HepG2 (cell line): ENCODE measurements at regions not wholly inside any gene's neighbourhood (a gene's known extent, or its start where the extent isn't known, plus 50 kb on each side); places are given as distances from the start of the nearest gene placed in this dataset.

Source experiments
- ATAC-seq: fragments of 200-7000 bp; cut with Tn5 transposase; 3 replicates; pipeline ENCODE4 v1.9.1; 2020; ENCODE audit warnings: mild to moderate bottlenecking, moderate library complexity
- BruUV-seq: library from RNA; stranded (reverse); fragments of 400-500 nt; replicated peaks from 2 replicates; lab custom pipeline; 2021; lab: Mats Ljungman, UMichigan
- CTCF ChIA-PET: fragments of 300-600 bp; formaldehyde crosslinking; extraction: SDS; loops from one replicate; lab custom pipeline; 2021; ENCODE audit warnings: low total read pairs, inconsistent platforms, low intra/inter-chr PET ratio; lab: Yijun Ruan, JAX
- POLR2A ChIA-PET: fragments of 350-600 bp; sonication (Branson Sonifier 250); formaldehyde crosslinking; loops from one replicate; lab custom pipeline; 2020; ENCODE audit warnings: antibody characterized with exemption, inconsistent platforms; lab: Yijun Ruan, JAX
- DNase-seq: peaks from one replicate; pipeline ENCODE4 v3.0.0-alpha.2; 2015; ENCODE audit warnings: low spot score
- FAIRE-seq: peaks from 3 replicates; lab custom pipeline; 2011; peaks lifted over from hg19 to GRCh38; lab: Jason Lieb, UNC
- H2AFZ ChIP-seq: one replicate; pipeline ENCODE4 v1.6.1; 2011; ENCODE audit warnings: low read length, inconsistent platforms
- H3K27ac ChIP-seq: fragments of 300-600 bp; 3 replicates; pipeline ENCODE4 v1.8.0; 2011; ENCODE audit warnings: mixed run types, mild to moderate bottlenecking, mixed read lengths, low read length, inconsistent platforms; ENCODE audit not compliant: insufficient read depth; ENCODE audit errors: extremely low read length
- H3K27me3 ChIP-seq, 2 experiments: fragments of 200-600 bp in 1 of 2; 2 replicates in 1 of 2; 3 replicates in 1 of 2; pipeline versions ENCODE4 v1.6.0 to v1.8.0; 2011; ENCODE audit warnings: low read length in 2 of 2, mild to moderate bottlenecking in 2 of 2, moderate library complexity in 2 of 2, inconsistent platforms in 1 of 2; ENCODE audit not compliant: insufficient read depth in 2 of 2, control insufficient read depth in 1 of 2
- H3K36me3 ChIP-seq, 2 experiments: fragments of 200-600 bp in 1 of 2; replicated peaks in 1 of 2; 2 replicates in 1 of 2; 3 replicates in 1 of 2; pipeline versions ENCODE4 v1.5.1 to v1.8.0; 2011; ENCODE audit warnings: low read length in 2 of 2, inconsistent platforms in 1 of 2; ENCODE audit not compliant: insufficient read depth in 2 of 2, control insufficient read depth in 1 of 2
- H3K4me1 ChIP-seq: 2 replicates; pipeline ENCODE4 v1.5.1; 2012; ENCODE audit warnings: low read length, inconsistent platforms; ENCODE audit not compliant: insufficient read depth
- H3K4me2 ChIP-seq: 2 replicates; pipeline ENCODE4 v1.6.0; 2011; ENCODE audit warnings: low read depth, low read length, inconsistent platforms
- H3K4me3 ChIP-seq, 3 experiments: fragments of 200-600 bp in 1 of 3; sonication (generic), shearing (Covaris generic) in 1 of 3; replicated peaks in 1 of 3; 2 replicates each; pipeline ENCODE4 v1.5.1; 2011 to 2016; ENCODE audit warnings: low read length in 3 of 3, inconsistent platforms in 2 of 3, low read depth in 2 of 3, mild to moderate bottlenecking in 2 of 3, control low read depth in 1 of 3, mixed read lengths in 1 of 3; ENCODE audit not compliant: insufficient read depth in 1 of 3
- H3K79me2 ChIP-seq: one replicate; pipeline ENCODE4 v1.6.1; 2011; ENCODE audit warnings: low read length, inconsistent platforms; ENCODE audit not compliant: insufficient read depth
- H3K9ac ChIP-seq: 2 replicates; pipeline ENCODE4 v1.6.0; 2011; ENCODE audit warnings: mild to moderate bottlenecking, low read depth, low read length, inconsistent platforms; ENCODE audit not compliant: insufficient read depth
- H3K9me3 ChIP-seq: 2 replicates; pipeline ENCODE4 v1.5.1; 2012; ENCODE audit warnings: mild to moderate bottlenecking, low read length
- H4K20me1 ChIP-seq: 2 replicates; pipeline ENCODE4 v1.6.0; 2011; ENCODE audit warnings: inconsistent platforms, mild to moderate bottlenecking, low read length, moderate library complexity; ENCODE audit not compliant: insufficient read depth
- FOSL1 ChIP-seq: sonication (generic); formaldehyde crosslinking; IDR thresholded peaks from 2 replicates; pipeline ENCODE4 v1.9.0; 2021; ENCODE audit warnings: missing genetic modification reagents, borderline replicate concordance
- FOXO4 ChIP-seq: sonication (generic); formaldehyde crosslinking; conservative IDR thresholded peaks from 2 replicates; pipeline ENCODE4 v1.8.1; 2023; ENCODE audit warnings: missing genetic modification reagents
- IKZF4 ChIP-seq: sonication (generic); formaldehyde crosslinking; IDR thresholded peaks from 2 replicates; pipeline ENCODE4 v1.5.1; 2020; ENCODE audit warnings: borderline replicate concordance, mild to moderate bottlenecking, low read depth, missing genetic modification reagents; ENCODE audit errors: not compliant biosample characterization
- MIER2 ChIP-seq: IDR thresholded peaks from 2 replicates; pipeline ENCODE4 v1.6.1; 2016; ENCODE audit warnings: missing biosample characterization, missing genetic modification reagents
- PCBP1 ChIP-seq: fragments of 200-400 bp; formaldehyde crosslinking; IDR thresholded peaks from 2 replicates; pipeline ENCODE4 v1.6.1; 2017; ENCODE audit warnings: mild to moderate bottlenecking, low read depth, low read length, borderline replicate concordance
- RAD51 ChIP-seq: fragments of 450-650 bp; IDR thresholded peaks from 2 replicates; pipeline ENCODE4 v1.6.1; 2016; ENCODE audit warnings: borderline replicate concordance
- UBTF ChIP-seq: sonication (generic); formaldehyde crosslinking; IDR thresholded peaks from 2 replicates; pipeline ENCODE4 v1.4.0; 2020; ENCODE audit warnings: mild to moderate bottlenecking, missing genetic modification reagents
- ZFAT ChIP-seq: sonication (generic); formaldehyde crosslinking; conservative IDR thresholded peaks from 2 replicates; pipeline ENCODE4 v1.8.1; 2023; ENCODE audit warnings: missing genetic modification reagents, inconsistent platforms
- ZNF230 ChIP-seq: sonication (generic); formaldehyde crosslinking; IDR thresholded peaks from 2 replicates; pipeline ENCODE4 v1.4.0; 2020; ENCODE audit warnings: mild to moderate bottlenecking, missing genetic modification reagents
- ZNF891 ChIP-seq: sonication (generic); formaldehyde crosslinking; IDR thresholded peaks from 2 replicates; pipeline ENCODE4 v1.5.0; 2020; ENCODE audit warnings: mild to moderate bottlenecking, missing genetic modification reagents
- WGBS: methylation state at CpG from one replicate; pipeline ENCODE4 v1.1.6; 2017; ENCODE audit warnings: low lambda C conversion rate; 5-methylcytosine and 5-hydroxymethylcytosine counted together
- in situ Hi-C: cut with HindIII; loops from 2 replicates; pipeline ENCODE4 v1.10.0; 2017; ENCODE audit warnings: low pct_unique_long_range_greater_than_20kb; ENCODE audit not compliant: extremely low pct_ligation_motif_present
- intact Hi-C: fragments of 100-400 bp; cut with micrococcal nuclease; formaldehyde crosslinking; loops from one replicate; pipeline ENCODE4 v1.10.0; 2022; ENCODE audit not compliant: unreplicated experiment
- TF ChIP-seq, protein P1 (sequence below): sonication (generic); formaldehyde crosslinking; IDR thresholded peaks from 2 replicates; pipeline ENCODE4 v1.8.0; 2022; ENCODE audit warnings: missing genetic modification reagents, mild to moderate bottlenecking, moderate library complexity, borderline replicate concordance
- TF ChIP-seq, protein P2 (sequence below): sonication (generic); formaldehyde crosslinking; IDR thresholded peaks from 2 replicates; pipeline ENCODE4 v1.4.0; 2020; ENCODE audit warnings: mild to moderate bottlenecking, missing genetic modification reagents
- TF ChIP-seq, protein P3 (sequence below): sonication (generic); formaldehyde crosslinking; IDR thresholded peaks from 2 replicates; pipeline ENCODE4 v1.5.0; 2020; ENCODE audit warnings: missing genetic modification reagents

- TF ChIP-seq ZFAT (CRISPR knock-in tag) = no peak
- no peak for TF ChIP-seq RAD51
- no peak for TF ChIP-seq ZNF891 (CRISPR knock-in tag)
Observed at GRCh38 chr17:12485361-12485906, 180.3 kb upstream of the MYOCD start (continued).

DNA sequence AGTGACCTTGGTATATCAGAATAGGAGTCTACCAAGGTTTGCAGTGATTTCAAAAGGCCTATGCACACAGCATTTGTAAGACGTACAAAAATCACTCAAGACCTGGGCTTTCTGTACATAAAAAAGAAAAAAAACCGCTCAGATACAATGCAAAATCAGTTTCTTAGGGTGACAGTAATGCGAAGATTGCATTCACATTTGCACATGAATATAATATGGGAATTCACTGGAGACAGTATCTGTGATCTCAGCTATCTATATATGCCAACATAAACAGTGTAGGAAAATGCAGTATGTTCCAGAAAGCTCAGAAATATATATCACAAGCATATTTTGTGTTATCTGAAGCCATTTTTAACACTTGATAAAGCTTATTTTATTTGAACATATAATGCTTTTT is 176.4 kb upstream of the MYOCD start:
- FAIRE-seq (no peak), ATAC-seq (no peak), DNase-seq (no peak)
- 4% methylated on average over 3 of the region's 3 CpGs for WGBS
- in situ Hi-C loops = no loop called here
- H3K27me3 ChIP-seq = peaks cover 0 to 4% of the 10 kb centered on the region in 2 experiments; a peak in 1 of 5 replicates
- H2AFZ ChIP-seq = no peak overlapping the region
- POLR2A ChIA-PET = no interaction called here
- H3K9me3 ChIP-seq = no peaks in the 10 kb centered on the region
- H3K9ac ChIP-seq = no peak overlapping the region
- no peaks in the 10 kb centered on the region for H3K4me1 ChIP-seq
- no peak overlapping the region for H3K4me3 ChIP-seq
- no peaks in the 10 kb centered on the region for H3K36me3 ChIP-seq
- H3K79me2 ChIP-seq = no peaks in the 10 kb centered on the region
- BruUV-seq = no TSS peak
- no peaks in the 10 kb centered on the region for H4K20me1 ChIP-seq
- intact Hi-C loops = no loop called here
- CTCF ChIA-PET = no interaction called here
- H3K4me2 ChIP-seq = no peak overlapping the region
- H3K27ac ChIP-seq = no peak overlapping the region
- TF ChIP-seq, protein P1, sequence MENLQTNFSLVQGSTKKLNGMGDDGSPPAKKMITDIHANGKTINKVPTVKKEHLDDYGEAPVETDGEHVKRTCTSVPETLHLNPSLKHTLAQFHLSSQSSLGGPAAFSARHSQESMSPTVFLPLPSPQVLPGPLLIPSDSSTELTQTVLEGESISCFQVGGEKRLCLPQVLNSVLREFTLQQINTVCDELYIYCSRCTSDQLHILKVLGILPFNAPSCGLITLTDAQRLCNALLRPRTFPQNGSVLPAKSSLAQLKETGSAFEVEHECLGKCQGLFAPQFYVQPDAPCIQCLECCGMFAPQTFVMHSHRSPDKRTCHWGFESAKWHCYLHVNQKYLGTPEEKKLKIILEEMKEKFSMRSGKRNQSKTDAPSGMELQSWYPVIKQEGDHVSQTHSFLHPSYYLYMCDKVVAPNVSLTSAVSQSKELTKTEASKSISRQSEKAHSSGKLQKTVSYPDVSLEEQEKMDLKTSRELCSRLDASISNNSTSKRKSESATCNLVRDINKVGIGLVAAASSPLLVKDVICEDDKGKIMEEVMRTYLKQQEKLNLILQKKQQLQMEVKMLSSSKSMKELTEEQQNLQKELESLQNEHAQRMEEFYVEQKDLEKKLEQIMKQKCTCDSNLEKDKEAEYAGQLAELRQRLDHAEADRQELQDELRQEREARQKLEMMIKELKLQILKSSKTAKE (CRISPR knock-in tag) = no peak
- TF ChIP-seq PCBP1 (no peak), FOSL1 (CRISPR knock-in tag) (no peak), UBTF (CRISPR knock-in tag) (no peak), IKZF4 (CRISPR knock-in tag) (no peak), ZNF230 (no peak), MIER2 (CRISPR knock-in tag) (no peak), FOXO4 (CRISPR knock-in tag) (no peak)
- TF ChIP-seq, protein P2, sequence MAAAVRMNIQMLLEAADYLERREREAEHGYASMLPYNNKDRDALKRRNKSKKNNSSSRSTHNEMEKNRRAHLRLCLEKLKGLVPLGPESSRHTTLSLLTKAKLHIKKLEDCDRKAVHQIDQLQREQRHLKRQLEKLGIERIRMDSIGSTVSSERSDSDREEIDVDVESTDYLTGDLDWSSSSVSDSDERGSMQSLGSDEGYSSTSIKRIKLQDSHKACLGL (CRISPR knock-in tag) = no peak
- TF ChIP-seq, protein P3, sequence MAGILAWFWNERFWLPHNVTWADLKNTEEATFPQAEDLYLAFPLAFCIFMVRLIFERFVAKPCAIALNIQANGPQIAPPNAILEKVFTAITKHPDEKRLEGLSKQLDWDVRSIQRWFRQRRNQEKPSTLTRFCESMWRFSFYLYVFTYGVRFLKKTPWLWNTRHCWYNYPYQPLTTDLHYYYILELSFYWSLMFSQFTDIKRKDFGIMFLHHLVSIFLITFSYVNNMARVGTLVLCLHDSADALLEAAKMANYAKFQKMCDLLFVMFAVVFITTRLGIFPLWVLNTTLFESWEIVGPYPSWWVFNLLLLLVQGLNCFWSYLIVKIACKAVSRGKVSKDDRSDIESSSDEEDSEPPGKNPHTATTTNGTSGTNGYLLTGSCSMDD (CRISPR knock-in tag) = no peak
